Activated B cell treated with CpG ODN at 0.5 μM for 24 hours (primary cell): ENCODE measurements at regions not wholly inside any gene's neighbourhood (a gene's known extent, or its start where the extent isn't known, plus 50 kb on each side); places are given as distances from the start of the nearest gene placed in this dataset.

ENCODE experiments used
- ATAC-seq: fragments of 200-7000 bp; cut with Tn5 transposase; one replicate; pipeline ENCODE4 v1.10.0; 2021; ENCODE audit warnings: low read depth, mild to moderate bottlenecking, moderate library complexity
- CTCF ChIA-PET: fragments of 350-600 bp; sonication (Branson Sonifier 250); formaldehyde crosslinking; loops from one replicate; lab custom pipeline; 2021; ENCODE audit warnings: antibody characterized with exemption; lab: Charles Lee
- POLR2A ChIA-PET: fragments of 350-600 bp; sonication (Branson Sonifier 250); formaldehyde crosslinking; loops from one replicate; lab custom pipeline; 2021; ENCODE audit warnings: antibody characterized with exemption; lab: Charles Lee
- DNase-seq: peaks from one replicate; pipeline ENCODE4 v3.0.0; 2022
- H3K27ac Mint-ChIP-seq: one replicate; pipeline ENCODE4 v1.8.0; 2020; ENCODE audit warnings: mixed read lengths
- H3K27me3 Mint-ChIP-seq: one replicate; pipeline ENCODE4 v1.8.0; 2021; ENCODE audit warnings: mixed read lengths
- H3K36me3 Mint-ChIP-seq: one replicate; pipeline ENCODE4 v1.8.0; 2021; ENCODE audit warnings: low read depth, mixed read lengths
- H3K4me1 Mint-ChIP-seq: one replicate; pipeline ENCODE4 v1.8.0; 2021; ENCODE audit warnings: mixed read lengths
- H3K4me3 Mint-ChIP-seq: one replicate; pipeline ENCODE4 v1.8.0; 2020; ENCODE audit warnings: mild to moderate bottlenecking, mixed read lengths
- H3K9me3 Mint-ChIP-seq: one replicate; pipeline ENCODE4 v1.8.0; 2020; ENCODE audit warnings: mixed read lengths
- CTCF ChIP-seq: fragments of 200-600 bp; IDR thresholded peaks from one replicate; pipeline ENCODE4 v1.8.0; 2022; ENCODE audit warnings: antibody characterized with exemption, mild to moderate bottlenecking
- intact Hi-C: fragments of 100-400 bp; cut with micrococcal nuclease; formaldehyde crosslinking; loops from one replicate; pipeline ENCODE4 v1.15.1; 2024

- Mint-ChIP-seq H3K4me3 (no peak overlapping the region), H3K36me3 (no peaks in the 10 kb centered on the region), H3K27ac (no peak overlapping the region), H3K4me1 (no peaks in the 10 kb centered on the region), H3K27me3 (peaks cover 19% of the 10 kb centered on the region), H3K9me3 (peaks cover 10% of the 10 kb centered on the region)
- ChIA-PET POLR2A (no interaction called here), CTCF (no interaction called here)
- DNase-seq (no peak), ATAC-seq (no peak)
- no peak for TF ChIP-seq CTCF
- intact Hi-C loops = no loop called here
These were observed 75.2 kb upstream of the CELF2 start for GRCh38 chr10:10942441-10942840.

- ATAC-seq = no peak
- H3K4me3 Mint-ChIP-seq = no peak overlapping the region
- intact Hi-C loops = no loop called here
- ChIA-PET CTCF (no interaction called here), POLR2A (no interaction called here)
- H3K4me1 Mint-ChIP-seq = no peaks in the 10 kb centered on the region
- H3K27me3 Mint-ChIP-seq = peaks cover 20% of the 10 kb centered on the region
- DNase-seq = no peak
- H3K9me3 Mint-ChIP-seq = peaks cover 6% of the 10 kb centered on the region
- no peak overlapping the region for H3K27ac Mint-ChIP-seq
- H3K36me3 Mint-ChIP-seq = no peaks in the 10 kb centered on the region
- TF ChIP-seq CTCF = no peak
These were observed 71.6 kb upstream of the CELF2 start for GRCh38 chr10:10946081-10946480.

- intact Hi-C loops = no loop called here
- POLR2A ChIA-PET = no interaction called here
- Mint-ChIP-seq H3K27me3 (peaks cover 15% of the 10 kb centered on the region), H3K36me3 (no peaks in the 10 kb centered on the region), H3K9me3 (peaks cover 8% of the 10 kb centered on the region), H3K4me3 (no peak overlapping the region), H3K27ac (no peak overlapping the region), H3K4me1 (no peaks in the 10 kb centered on the region)
- no peak for DNase-seq
- no peak for ATAC-seq
- CTCF ChIA-PET = no interaction called here
- TF ChIP-seq CTCF = no peak
These were observed 70.9 kb upstream of the CELF2 start for GRCh38 chr10:10946801-10947200.

GRCh38 chr10:10951675-10952074 is 66.0 kb upstream of the CELF2 start:
- CTCF ChIA-PET = no interaction called here
- no peak overlapping the region for H3K4me3 Mint-ChIP-seq

GRCh38 chr10:10952800-10953199 is 64.9 kb upstream of the CELF2 start:
- H3K4me3 Mint-ChIP-seq = no peak overlapping the region
- no peak for TF ChIP-seq CTCF
- DNase-seq (no peak), ATAC-seq (no peak)
- POLR2A ChIA-PET = no interaction called here
- peaks cover 2% of the 10 kb centered on the region for H3K9me3 Mint-ChIP-seq
- H3K4me1 Mint-ChIP-seq = no peaks in the 10 kb centered on the region
- peaks cover 14% of the 10 kb centered on the region for H3K27me3 Mint-ChIP-seq
- H3K36me3 Mint-ChIP-seq = no peaks in the 10 kb centered on the region
- intact Hi-C loops = no loop called here
- CTCF ChIA-PET = no interaction called here
- no peak overlapping the region for H3K27ac Mint-ChIP-seq

More at GRCh38 chr10:10951675-10952074, 66.0 kb upstream of the CELF2 start:
- peaks cover 2% of the 10 kb centered on the region for H3K9me3 Mint-ChIP-seq
- no peak overlapping the region for H3K27ac Mint-ChIP-seq
- intact Hi-C loops = no loop called here
- TF ChIP-seq CTCF = no peak
- peaks cover 8% of the 10 kb centered on the region for H3K27me3 Mint-ChIP-seq
- DNase-seq (no peak), ATAC-seq (no peak)
- POLR2A ChIA-PET = no interaction called here
- no peaks in the 10 kb centered on the region for H3K4me1 Mint-ChIP-seq
- no peaks in the 10 kb centered on the region for H3K36me3 Mint-ChIP-seq
